Astrocyte (in vitro differentiated cells and primary cell): ENCODE measurements at regions not wholly inside any gene's neighbourhood (a gene's known extent, or its start where the extent isn't known, plus 50 kb on each side); places are given as distances from the start of the nearest gene placed in this dataset.

Experiments
- DNase-seq: peaks from one replicate; pipeline ENCODE4 v3.0.0-alpha.2; 2010; ENCODE audit warnings: low read depth
- FAIRE-seq: peaks from 2 replicates; lab custom pipeline; 2011; peaks lifted over from hg19 to GRCh38; lab: Jason Lieb, UNC
- H2AFZ ChIP-seq: 2 replicates; pipeline ENCODE4 v1.6.0; 2012; ENCODE audit warnings: low read depth, low read length, inconsistent platforms
- H3K27ac ChIP-seq: 2 replicates; pipeline ENCODE4 v1.5.1; 2011; ENCODE audit warnings: low read depth, low read length, inconsistent platforms
- H3K27me3 ChIP-seq: 2 replicates; pipeline ENCODE4 v1.6.0; 2011; ENCODE audit warnings: low read length, inconsistent platforms; ENCODE audit not compliant: insufficient read depth
- H3K36me3 ChIP-seq: 2 replicates; pipeline ENCODE4 v1.5.1; 2011; ENCODE audit warnings: low read length, inconsistent platforms; ENCODE audit not compliant: insufficient read depth
- H3K4me1 ChIP-seq: 2 replicates; pipeline ENCODE4 v1.5.1; 2011; ENCODE audit warnings: low read length, inconsistent platforms; ENCODE audit not compliant: insufficient read depth
- H3K4me2 ChIP-seq: 2 replicates; pipeline ENCODE4 v1.6.0; 2012; ENCODE audit warnings: low read length, inconsistent platforms
- H3K4me3 ChIP-seq: 2 replicates; pipeline ENCODE4 v1.5.1; 2011; ENCODE audit warnings: low read depth, mild to moderate bottlenecking, low read length, inconsistent platforms; ENCODE audit not compliant: insufficient read depth
- H3K79me2 ChIP-seq: 2 replicates; pipeline ENCODE4 v1.6.0; 2012; ENCODE audit warnings: mild to moderate bottlenecking, low read length, inconsistent platforms; ENCODE audit not compliant: insufficient read depth
- H3K9ac ChIP-seq: 2 replicates; pipeline ENCODE4 v1.6.0; 2012; ENCODE audit warnings: mild to moderate bottlenecking, low read length, inconsistent platforms
- H3K9me3 ChIP-seq: 2 replicates; pipeline ENCODE4 v1.5.1; 2012; ENCODE audit warnings: low read depth, mild to moderate bottlenecking, low read length, inconsistent platforms; ENCODE audit not compliant: insufficient read depth
- H4K20me1 ChIP-seq: 2 replicates; pipeline ENCODE4 v1.6.0; 2012; ENCODE audit warnings: low read length, inconsistent platforms; ENCODE audit not compliant: insufficient read depth
- H3K27ac Mint-ChIP-seq: one replicate; pipeline ENCODE4 v1.8.0; 2021; ENCODE audit warnings: mild to moderate bottlenecking, mixed read lengths; ENCODE audit not compliant: unreplicated experiment
- H3K27me3 Mint-ChIP-seq: one replicate; pipeline ENCODE4 v1.8.0; 2021; ENCODE audit warnings: low read depth, mixed read lengths; ENCODE audit not compliant: unreplicated experiment
- H3K36me3 Mint-ChIP-seq: one replicate; pipeline ENCODE4 v1.8.0; 2021; ENCODE audit warnings: low read depth, mixed read lengths; ENCODE audit not compliant: unreplicated experiment
- H3K4me1 Mint-ChIP-seq: one replicate; pipeline ENCODE4 v1.8.0; 2021; ENCODE audit warnings: low read depth, mixed read lengths; ENCODE audit not compliant: unreplicated experiment
- H3K4me3 Mint-ChIP-seq: one replicate; pipeline ENCODE4 v1.8.0; 2021; ENCODE audit warnings: mild to moderate bottlenecking, moderate library complexity, mixed read lengths; ENCODE audit not compliant: unreplicated experiment
- H3K9me3 Mint-ChIP-seq: one replicate; pipeline ENCODE4 v1.8.0; 2021; ENCODE audit warnings: mild to moderate bottlenecking, mixed read lengths; ENCODE audit not compliant: unreplicated experiment
- CTCF ChIP-seq: IDR thresholded peaks from 2 replicates; pipeline ENCODE4 v1.5.1; 2011; ENCODE audit warnings: low read depth, mild to moderate bottlenecking, inconsistent platforms, low read length, moderate library complexity; ENCODE audit not compliant: insufficient read depth
- EZH2 ChIP-seq: IDR thresholded peaks from 2 replicates; pipeline ENCODE4 v1.6.1; 2012; ENCODE audit warnings: mild to moderate bottlenecking, low read length, inconsistent platforms; ENCODE audit not compliant: insufficient read depth

- Histone ChIP-seq H3K4me1 (peaks cover 10% of the 10 kb centered on the region), H3K27ac (no peak overlapping the region), H3K4me3 (no peak overlapping the region), H3K9me3 (no peaks in the 10 kb centered on the region), H3K4me2 (no peak overlapping the region), H3K27me3 (no peaks in the 10 kb centered on the region), H2AFZ (no peak overlapping the region), H4K20me1 (no peaks in the 10 kb centered on the region), H3K36me3 (no peaks in the 10 kb centered on the region), H3K79me2 (no peaks in the 10 kb centered on the region), H3K9ac (no peak overlapping the region)
- peaks cover 17% of the 10 kb centered on the region for H3K4me1 Mint-ChIP-seq
- H3K4me3 Mint-ChIP-seq: no peak overlapping the region
- no peaks in the 10 kb centered on the region for H3K27me3 Mint-ChIP-seq
- no peaks in the 10 kb centered on the region for H3K9me3 Mint-ChIP-seq
- no peak for DNase-seq
- TF ChIP-seq CTCF (no peak), EZH2 (no peak)
- H3K36me3 Mint-ChIP-seq: no peaks in the 10 kb centered on the region
- FAIRE-seq: no peak
- H3K27ac Mint-ChIP-seq: no peak overlapping the region
Measured at GRCh38 chr4:71259280-71259679, 79.5 kb upstream of the SLC4A4 start.

GRCh38 chr4:71259911-71260331 is 78.9 kb upstream of the SLC4A4 start:
- DNase-seq: peak; percentile 27
- no peaks in the 10 kb centered on the region for H3K9me3 ChIP-seq
- peaks cover 10% of the 10 kb centered on the region for H3K4me1 ChIP-seq
- H3K27me3 Mint-ChIP-seq: no peaks in the 10 kb centered on the region
- no peaks in the 10 kb centered on the region for H3K79me2 ChIP-seq
- H3K36me3 ChIP-seq: no peaks in the 10 kb centered on the region
- no peak for FAIRE-seq
- H3K4me2 ChIP-seq: no peak overlapping the region
- no peak overlapping the region for H3K27ac ChIP-seq
- H2AFZ ChIP-seq: no peak overlapping the region
- TF ChIP-seq EZH2 (no peak), CTCF (no peak)
- no peak overlapping the region for H3K4me3 Mint-ChIP-seq
- H3K27me3 ChIP-seq: no peaks in the 10 kb centered on the region
- H3K4me1 Mint-ChIP-seq: peaks cover 17% of the 10 kb centered on the region
- no peak overlapping the region for H3K9ac ChIP-seq
- H4K20me1 ChIP-seq: no peaks in the 10 kb centered on the region
- H3K36me3 Mint-ChIP-seq: no peaks in the 10 kb centered on the region
- no peak overlapping the region for H3K27ac Mint-ChIP-seq
- H3K9me3 Mint-ChIP-seq: no peaks in the 10 kb centered on the region
- no peak overlapping the region for H3K4me3 ChIP-seq

- Mint-ChIP-seq H3K4me1 (peaks cover 17% of the 10 kb centered on the region), H3K27ac (no peak overlapping the region), H3K36me3 (no peaks in the 10 kb centered on the region), H3K27me3 (no peaks in the 10 kb centered on the region), H3K4me3 (no peak overlapping the region), H3K9me3 (no peaks in the 10 kb centered on the region)
- peaks cover 10% of the 10 kb centered on the region for H3K4me1 ChIP-seq
- no peak overlapping the region for H3K4me2 ChIP-seq
- H3K27ac ChIP-seq: no peak overlapping the region
- H3K36me3 ChIP-seq: no peaks in the 10 kb centered on the region
- no peak for TF ChIP-seq EZH2
- TF ChIP-seq CTCF: no peak
- H2AFZ ChIP-seq: no peak overlapping the region
- no peak for DNase-seq
- no peaks in the 10 kb centered on the region for H3K27me3 ChIP-seq
- no peak overlapping the region for H3K4me3 ChIP-seq
- no peaks in the 10 kb centered on the region for H3K79me2 ChIP-seq
- H3K9me3 ChIP-seq: no peaks in the 10 kb centered on the region
- no peak overlapping the region for H3K9ac ChIP-seq
- FAIRE-seq: no peak
- H4K20me1 ChIP-seq: no peaks in the 10 kb centered on the region
Measured at GRCh38 chr4:71260544-71260943, 78.3 kb upstream of the SLC4A4 start.
